ENCODE measurements at regions not wholly inside any gene's neighbourhood (a gene's known extent, or its start where the extent isn't known, plus 50 kb on each side); places are given as distances from the start of the nearest gene placed in this dataset.

GRCh38 chr9:107759009-107759822 is 269.6 kb upstream of the KLF4 start:
- no peaks in the 10 kb centered on the region for H3K79me2 ChIP-seq (ENCODE audit: control insufficient read depth, insufficient read depth, low read length)
- H3K4me3 ChIP-seq (ENCODE audit: control insufficient read depth in 2 of 3, extremely low read depth in 1 of 3, insufficient read depth in 2 of 3, low read depth in 1 of 3, low read length in 3 of 3) = no peak overlapping the region
- H3K27me3 ChIP-seq (ENCODE audit: control insufficient read depth, extremely low read depth, insufficient read depth, low read length) = no peaks in the 10 kb centered on the region
- TF ChIP-seq EZH2 (IDR thresholded peaks at IDR 0.05; ENCODE audit: low read length) = no peak
- no peak for TF ChIP-seq CTCF (optimal IDR thresholded peaks at IDR 0.05 in 1 of 3, IDR thresholded peaks at IDR 0.05 in 1 of 3, conservative IDR thresholded peaks at IDR 0.05 in 1 of 3; ENCODE audit: extremely low read depth in 1 of 3, insufficient read depth in 2 of 3, low read length in 3 of 3)
- H3K4me2 ChIP-seq (ENCODE audit: control insufficient read depth, extremely low read depth, insufficient read depth, low read depth, low read length) = no peak overlapping the region
- no peak overlapping the region for H3K9ac ChIP-seq (ENCODE audit: control insufficient read depth, extremely low read depth, insufficient read depth, low read length)
- FAIRE-seq = no peak
- H3K4me1 ChIP-seq (ENCODE audit: control insufficient read depth, extremely low read depth, insufficient read depth, low read length) = peaks cover 19% of the 10 kb centered on the region
- H3K36me3 ChIP-seq (ENCODE audit: control insufficient read depth in 2 of 2, extremely low read depth in 1 of 2, insufficient read depth in 2 of 2, low read length in 2 of 2) = no peaks in the 10 kb centered on the region
- H3K9me3 ChIP-seq (ENCODE audit: control insufficient read depth, low read depth, low read length) = no peaks in the 10 kb centered on the region
- no peak for DNase-seq (ENCODE audit: low read depth, low spot score)
- H3K27ac ChIP-seq (ENCODE audit: control insufficient read depth, insufficient read depth, low read length) = no peak overlapping the region
- no peak overlapping the region for H2AFZ ChIP-seq (ENCODE audit: control insufficient read depth, low read length)
- no peaks in the 10 kb centered on the region for H4K20me1 ChIP-seq (ENCODE audit: control insufficient read depth, extremely low read depth, insufficient read depth, low read length)
- H3K9me1 ChIP-seq (ENCODE audit: control insufficient read depth, extremely low read depth, insufficient read depth, low read length) = no peaks in the 10 kb centered on the region
- dilution Hi-C loops (cut with MboI; ENCODE audit: extremely low pct_ligation_motif_present, low sequenced_read_pairs) = no loop called here

DNA sequence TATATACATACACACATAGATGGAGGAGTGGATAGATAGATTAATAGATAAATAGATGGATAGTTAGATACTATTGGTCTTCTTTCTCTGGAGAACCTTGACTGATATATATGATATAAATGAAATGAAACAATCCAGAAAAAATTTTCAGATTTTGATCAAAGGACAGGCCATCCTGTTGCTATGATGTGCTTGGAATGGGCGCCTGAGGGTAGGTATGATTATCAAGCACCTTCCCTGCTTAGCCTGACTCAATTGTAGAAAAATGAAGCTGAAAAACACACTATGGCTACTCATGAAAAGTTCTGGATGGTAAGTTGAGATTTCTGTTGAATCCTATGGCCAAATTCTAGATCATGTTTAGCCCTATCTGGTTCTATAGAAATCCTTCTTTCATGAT is 266.5 kb upstream of the KLF4 start:
- no peak overlapping the region for H2AFZ ChIP-seq (ENCODE audit: control insufficient read depth, low read length)
- peaks cover 31% of the 10 kb centered on the region for H3K4me1 ChIP-seq (ENCODE audit: control insufficient read depth, extremely low read depth, insufficient read depth, low read length)
- FAIRE-seq = no peak
- no peak overlapping the region for H3K9ac ChIP-seq (ENCODE audit: control insufficient read depth, extremely low read depth, insufficient read depth, low read length)
- H3K27ac ChIP-seq (ENCODE audit: control insufficient read depth, insufficient read depth, low read length) = no peak overlapping the region
- H3K79me2 ChIP-seq (ENCODE audit: control insufficient read depth, insufficient read depth, low read length) = no peaks in the 10 kb centered on the region
- H3K4me2 ChIP-seq (ENCODE audit: control insufficient read depth, extremely low read depth, insufficient read depth, low read depth, low read length) = no peak overlapping the region
- dilution Hi-C loops (cut with MboI; ENCODE audit: extremely low pct_ligation_motif_present, low sequenced_read_pairs) = no loop called here
- no peaks in the 10 kb centered on the region for H3K9me1 ChIP-seq (ENCODE audit: control insufficient read depth, extremely low read depth, insufficient read depth, low read length)
- no peak overlapping the region for H3K4me3 ChIP-seq (ENCODE audit: control insufficient read depth in 2 of 3, extremely low read depth in 1 of 3, insufficient read depth in 2 of 3, low read depth in 1 of 3, low read length in 3 of 3)
- no peaks in the 10 kb centered on the region for H3K36me3 ChIP-seq (ENCODE audit: control insufficient read depth in 2 of 2, extremely low read depth in 1 of 2, insufficient read depth in 2 of 2, low read length in 2 of 2)
- no peak for DNase-seq (ENCODE audit: low read depth, low spot score)
- TF ChIP-seq CTCF (optimal IDR thresholded peaks at IDR 0.05 in 1 of 3, IDR thresholded peaks at IDR 0.05 in 1 of 3, conservative IDR thresholded peaks at IDR 0.05 in 1 of 3; ENCODE audit: extremely low read depth in 1 of 3, insufficient read depth in 2 of 3, low read length in 3 of 3) (no peak), EZH2 (IDR thresholded peaks at IDR 0.05; ENCODE audit: low read length) (no peak)
- H3K27me3 ChIP-seq (ENCODE audit: control insufficient read depth, extremely low read depth, insufficient read depth, low read length) = no peaks in the 10 kb centered on the region
- no peaks in the 10 kb centered on the region for H4K20me1 ChIP-seq (ENCODE audit: control insufficient read depth, extremely low read depth, insufficient read depth, low read length)
- no peaks in the 10 kb centered on the region for H3K9me3 ChIP-seq (ENCODE audit: control insufficient read depth, low read depth, low read length)

Measured in keratinocyte (primary cell).